Fibroblast of skin of scalp (primary cell): ENCODE measurements at regions not wholly inside any gene's neighbourhood (a gene's known extent, or its start where the extent isn't known, plus 50 kb on each side); places are given as distances from the start of the nearest gene placed in this dataset.

Experiments
- DNase-seq: peaks from one replicate; pipeline ENCODE4 v3.0.0-alpha.2; 2013

GRCh38 chr11:19558189-19558986, 154.2 kb upstream of the NAV2 start:
- DNase-seq, result no peak

GRCh38 chr11:19557720-19558140, 154.9 kb upstream of the NAV2 start:
- DNase-seq, result peak; percentile 75

- no peak for DNase-seq
Observed at GRCh38 chr11:19557185-19557584, 155.5 kb upstream of the NAV2 start.

- DNase-seq, result no peak
Observed at GRCh38 chr11:19555266-19555665, 157.4 kb upstream of the NAV2 start.

- DNase-seq, result peak; percentile 74
Observed at GRCh38 chr11:19553683-19554333, 158.8 kb upstream of the NAV2 start.

GRCh38 chr11:19552656-19553260, 159.9 kb upstream of the NAV2 start:
- no peak for DNase-seq

GRCh38 chr11:19552161-19552560, 160.5 kb upstream of the NAV2 start:
- DNase-seq, result no peak

- no peak for DNase-seq
Observed at GRCh38 chr11:19551457-19551856, 161.2 kb upstream of the NAV2 start.

- DNase-seq, result no peak
Observed at GRCh38 chr11:19547044-19547443, 165.6 kb upstream of the NAV2 start.

- no peak for DNase-seq
Observed at GRCh38 chr11:19546325-19546724, 166.3 kb upstream of the NAV2 start.

GRCh38 chr11:19541521-19542049, 171.1 kb upstream of the NAV2 start:
- no peak for DNase-seq

GRCh38 chr11:19539861-19540260, 172.8 kb upstream of the NAV2 start:
- no peak for DNase-seq

- DNase-seq, result no peak
Observed at GRCh38 chr11:19537803-19538453, 174.7 kb upstream of the NAV2 start.

- DNase-seq, result no peak
Observed at GRCh38 chr11:19536131-19536530, 176.5 kb upstream of the NAV2 start.

- no peak for DNase-seq
Observed at GRCh38 chr11:19530505-19530904, 182.1 kb upstream of the NAV2 start.

GRCh38 chr11:19526119-19526518, 186.5 kb upstream of the NAV2 start:
- no peak for DNase-seq

GRCh38 chr11:19525714-19526113, 186.9 kb upstream of the NAV2 start:
- no peak for DNase-seq

- DNase-seq, result no peak
Observed at GRCh38 chr11:19525276-19525675, 187.4 kb upstream of the NAV2 start.

- DNase-seq, result peak; percentile 17
Observed at GRCh38 chr11:19524171-19524671, 188.4 kb upstream of the NAV2 start.

GRCh38 chr11:19520681-19521080, 192.0 kb upstream of the NAV2 start:
- no peak for DNase-seq

GRCh38 chr11:19519912-19520641, 192.6 kb upstream of the NAV2 start:
- DNase-seq, result peak; percentile 6

GRCh38 chr11:19519353-19519752, 193.3 kb upstream of the NAV2 start:
- DNase-seq, result no peak
